Inferior parietal cortex (tissue), 1 donor: ENCODE measurements at regions not wholly inside any gene's neighbourhood (a gene's known extent, or its start where the extent isn't known, plus 50 kb on each side); places are given as distances from the start of the nearest gene placed in this dataset.
"Not testable (repeated sequence)": the region's sequence is repeated elsewhere in the genome, so short reads cannot be mapped to it uniquely, and the experiment has no call there.

Experiments used
- DNase-seq: peaks from one replicate; pipeline ENCODE4 v3.0.0-alpha.2; 2016; ENCODE audit errors: extremely low spot score

DNA sequence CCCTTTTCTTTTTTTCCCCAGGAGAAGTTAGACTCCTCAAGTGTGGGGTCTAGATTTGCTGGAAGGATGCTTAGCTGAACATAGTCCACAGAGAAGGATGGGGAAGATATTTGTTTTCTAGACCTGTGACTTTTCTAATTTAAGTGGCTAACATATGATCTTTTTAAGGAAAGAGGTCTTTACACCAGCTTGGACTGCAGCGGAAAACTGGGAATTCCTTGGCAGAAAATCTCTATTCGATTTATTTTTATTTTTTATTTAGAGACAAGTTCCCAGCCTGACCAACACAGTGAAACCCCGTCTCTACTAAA is 148.4 kb downstream of the MYCN start:
- DNase-seq = no peak

DNA sequence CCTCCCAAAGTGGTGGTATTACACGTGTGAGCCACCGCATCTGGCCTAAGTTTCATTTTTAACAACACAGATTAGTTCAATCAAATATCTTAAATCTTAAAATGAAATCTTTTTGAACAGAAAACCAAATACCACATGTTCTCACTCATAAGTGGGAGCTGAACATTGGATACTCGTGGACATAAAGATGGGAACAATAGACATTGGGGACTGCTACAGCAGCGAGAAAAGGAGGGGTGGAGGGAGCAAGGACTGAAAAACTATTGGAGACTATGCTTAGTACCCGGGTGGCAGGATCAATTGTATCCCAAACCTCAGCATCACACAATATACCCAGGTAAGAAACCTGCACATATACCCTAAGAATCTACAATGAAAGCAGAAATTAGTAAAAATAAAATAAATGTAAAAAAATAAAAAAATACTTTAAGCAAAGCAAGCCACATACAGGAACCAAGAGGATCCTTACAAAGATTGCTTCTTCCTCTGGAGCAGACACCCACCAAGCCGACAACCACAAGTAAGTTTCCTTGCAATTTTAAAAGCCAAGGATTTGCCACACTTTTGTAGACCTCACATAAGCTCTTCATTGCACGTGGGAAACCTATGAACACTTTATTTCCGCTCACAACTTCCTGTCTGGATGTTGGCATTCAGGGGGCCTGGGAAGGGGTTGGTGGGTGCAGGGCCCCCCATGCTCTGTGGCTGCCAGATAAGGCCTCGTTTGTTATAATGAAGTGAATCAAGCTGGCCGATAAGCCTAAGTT is 147.9 kb downstream of the MYCN start:
- no peak for DNase-seq

DNA sequence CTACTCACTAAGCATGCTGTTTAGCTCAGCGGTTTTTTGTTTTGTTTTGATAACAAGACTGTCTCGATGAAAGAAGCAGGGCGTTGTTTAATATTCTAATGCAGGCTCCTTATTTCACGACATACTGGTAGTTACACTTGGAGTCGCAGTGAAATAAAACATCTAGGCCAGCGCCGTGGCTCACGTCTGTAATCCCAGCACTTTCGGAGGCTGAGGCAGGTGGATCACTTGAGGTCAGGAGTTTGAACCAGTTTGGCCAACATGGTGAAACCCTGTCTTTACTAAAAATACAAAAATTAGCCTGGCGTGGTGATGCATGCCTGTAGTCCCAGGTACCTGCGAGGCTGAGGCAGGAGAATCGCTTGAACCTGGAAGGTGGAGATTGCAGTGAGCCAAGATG is 145.8 kb downstream of the MYCN start:
- not testable (repeated sequence) for DNase-seq

DNA sequence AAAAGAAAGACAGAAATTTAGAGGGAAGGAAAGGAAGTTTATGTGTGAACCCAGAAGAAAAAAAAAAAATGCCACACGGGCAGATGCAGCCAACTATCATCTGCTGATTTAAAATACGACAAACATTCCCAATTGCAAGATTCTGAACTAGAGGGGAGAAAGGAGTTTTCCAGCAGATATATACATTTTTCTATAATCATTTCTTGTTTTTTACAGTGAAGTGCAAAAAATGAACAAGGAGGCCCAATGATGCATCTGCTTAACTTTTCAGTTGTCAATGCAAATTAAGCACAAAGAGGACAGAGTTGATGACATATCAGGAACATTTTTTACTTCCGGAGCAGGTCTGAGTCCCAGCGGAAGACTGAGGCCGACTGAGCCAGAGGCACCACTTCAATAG is 144.7 kb downstream of the MYCN start:
- DNase-seq = no peak

DNA sequence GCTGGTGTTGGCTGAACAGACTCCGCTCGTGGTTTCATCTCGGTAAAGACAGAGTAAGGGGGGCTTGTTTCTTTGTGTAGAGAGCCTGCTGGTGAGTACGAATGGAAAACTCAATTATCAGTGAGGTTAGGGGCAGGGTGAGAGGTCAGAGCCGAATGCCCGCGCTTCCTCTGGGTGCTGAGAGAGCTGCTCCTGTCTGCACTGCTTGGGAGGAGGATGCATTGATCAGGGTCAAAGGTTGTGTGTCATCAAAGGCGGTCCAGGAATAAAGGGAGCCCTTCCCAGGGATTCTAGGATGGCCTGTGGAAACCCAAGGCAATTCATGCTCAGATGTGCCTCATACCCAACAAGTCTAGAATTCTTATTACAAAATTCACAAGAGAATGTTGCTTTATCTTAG is 143.9 kb downstream of the MYCN start:
- no peak for DNase-seq

DNA sequence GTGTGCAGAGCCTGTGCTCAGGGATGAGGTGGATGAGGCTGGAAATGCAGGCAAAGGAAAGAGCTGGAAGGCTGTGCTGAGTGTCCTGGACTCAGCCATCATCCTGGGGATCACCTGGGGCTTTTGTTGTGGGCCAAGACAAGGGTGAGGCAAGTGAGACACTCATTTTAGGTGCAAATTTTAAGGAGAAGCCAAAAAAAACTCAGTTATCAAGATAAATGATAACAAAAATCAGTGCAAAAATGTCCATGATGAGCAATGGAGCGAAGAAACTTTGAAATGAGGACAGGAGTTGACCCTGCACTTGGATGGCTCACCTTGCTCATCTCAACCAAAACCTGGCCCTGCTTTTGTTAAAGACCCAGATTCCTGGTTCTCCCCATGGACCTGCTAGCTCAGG is 141.9 kb downstream of the MYCN start:
- no peak for DNase-seq

DNA sequence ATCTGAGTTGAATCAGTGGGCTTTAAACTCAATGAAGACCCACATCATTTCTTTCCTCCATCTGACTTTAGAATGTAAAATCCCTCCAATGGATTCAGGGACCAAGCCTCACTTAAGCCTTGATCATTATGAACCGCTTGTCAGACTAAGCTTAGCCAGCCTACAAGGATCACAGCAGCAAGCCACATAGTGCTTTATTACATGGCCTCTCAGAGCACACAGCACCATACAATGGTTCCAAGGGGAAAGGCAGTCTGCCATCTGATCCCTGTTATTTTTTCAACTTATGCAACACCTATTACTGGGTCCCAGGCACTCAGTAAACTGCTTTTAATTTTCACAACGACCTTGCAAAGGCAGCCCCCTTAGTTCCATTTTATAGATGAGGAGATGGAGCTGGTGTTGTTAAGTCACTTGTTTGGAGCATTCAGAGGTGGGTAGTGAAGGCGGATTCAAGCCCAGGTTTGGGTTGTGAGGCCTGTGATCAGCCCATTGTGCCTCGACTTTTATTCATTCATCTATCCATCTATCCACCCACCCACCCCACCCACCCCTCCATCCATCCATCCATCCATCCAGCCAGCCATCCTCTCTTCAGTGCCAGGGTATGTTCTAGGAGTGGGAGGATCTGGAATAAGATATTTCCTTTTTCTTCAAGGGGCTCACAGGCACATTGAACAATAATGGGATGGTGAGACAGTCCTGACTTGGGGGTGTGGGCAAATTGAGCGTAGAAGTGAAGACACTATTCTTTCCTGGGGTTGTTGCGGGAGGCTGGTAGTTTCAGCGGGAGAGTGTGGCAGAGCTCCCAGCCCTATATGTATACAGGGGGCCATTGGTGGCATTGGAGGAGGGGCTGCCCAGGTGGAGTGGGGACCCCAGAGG is 141.2 kb downstream of the MYCN start:
- DNase-seq = peak; percentile 24

DNA sequence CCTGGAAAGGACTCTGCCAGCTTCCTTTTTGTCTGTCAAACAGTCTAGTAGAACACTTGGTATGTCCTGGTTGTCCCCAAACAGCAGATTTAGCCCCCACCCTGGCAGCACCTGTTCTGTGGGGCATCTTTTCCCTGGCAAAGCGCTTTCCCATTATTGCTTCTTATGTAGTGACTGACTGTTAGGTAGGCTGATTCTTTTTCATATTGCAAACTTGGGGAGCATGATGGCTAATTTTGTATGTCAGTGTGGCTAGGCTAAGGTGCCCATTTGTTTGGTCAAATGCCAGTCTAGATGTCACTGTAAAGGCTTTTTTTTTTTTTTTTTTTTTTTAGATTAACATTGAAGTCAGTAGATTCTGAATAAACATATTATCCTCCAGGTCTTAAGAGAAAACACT is 140.2 kb downstream of the MYCN start:
- DNase-seq = no peak

DNA sequence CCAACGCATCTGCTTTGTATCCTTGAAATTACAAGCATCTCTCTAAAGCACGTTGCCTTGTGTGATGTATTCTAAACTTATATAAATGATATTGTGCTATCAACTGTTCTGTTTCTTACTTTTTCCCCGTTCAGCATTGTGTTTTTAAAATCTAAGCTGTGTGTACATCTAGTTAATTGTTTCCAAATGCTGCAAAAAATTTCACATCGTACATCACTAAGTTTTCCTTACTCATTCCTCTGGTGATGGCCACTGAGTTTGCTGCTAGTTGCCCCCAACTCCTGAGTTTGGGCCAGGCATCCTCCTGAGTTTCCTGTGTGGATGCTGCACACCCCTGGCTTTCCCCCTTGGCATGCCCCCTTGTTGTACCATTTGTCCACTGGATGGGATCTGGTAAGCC is 139.7 kb downstream of the MYCN start:
- no peak for DNase-seq

DNA sequence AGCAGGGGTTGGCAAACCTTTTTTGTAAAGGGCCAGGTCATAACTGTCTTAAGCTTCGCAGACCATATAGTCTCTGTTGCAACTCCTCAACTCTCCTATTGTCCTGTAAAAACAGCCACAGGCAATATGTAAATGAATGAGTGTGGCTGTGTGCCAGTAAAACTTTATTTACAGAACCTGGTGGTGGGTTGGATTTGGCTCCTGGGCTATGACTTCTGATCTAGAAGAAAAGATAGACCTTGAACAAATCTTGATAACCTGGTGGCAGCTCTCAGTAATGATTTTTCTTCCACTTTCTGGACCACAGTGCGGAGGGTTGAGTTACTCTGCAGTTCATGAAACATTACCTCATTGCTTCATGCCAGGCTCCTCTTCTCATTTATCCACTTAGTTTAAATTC is 139.3 kb downstream of the MYCN start:
- DNase-seq = no peak

DNA sequence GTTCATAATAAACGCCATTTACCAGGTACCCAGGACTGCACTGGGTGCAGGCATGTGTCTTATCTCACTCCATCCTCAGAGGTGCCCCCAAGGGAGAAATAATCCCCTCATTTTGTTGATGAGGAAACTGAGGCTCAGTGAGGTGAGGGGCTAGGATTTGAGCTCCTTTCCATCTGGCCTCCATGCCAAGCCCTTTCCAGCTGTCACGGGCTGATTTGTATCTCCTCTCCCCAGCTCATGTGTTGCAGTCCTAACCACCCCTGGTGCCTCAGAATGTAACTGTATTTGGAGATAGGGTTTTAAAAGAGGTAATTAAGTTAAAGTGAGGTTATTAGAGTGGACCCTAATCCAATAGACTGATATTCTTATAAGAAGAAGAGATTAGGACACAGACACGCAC is 137.3 kb downstream of the MYCN start:
- DNase-seq = no peak

DNA sequence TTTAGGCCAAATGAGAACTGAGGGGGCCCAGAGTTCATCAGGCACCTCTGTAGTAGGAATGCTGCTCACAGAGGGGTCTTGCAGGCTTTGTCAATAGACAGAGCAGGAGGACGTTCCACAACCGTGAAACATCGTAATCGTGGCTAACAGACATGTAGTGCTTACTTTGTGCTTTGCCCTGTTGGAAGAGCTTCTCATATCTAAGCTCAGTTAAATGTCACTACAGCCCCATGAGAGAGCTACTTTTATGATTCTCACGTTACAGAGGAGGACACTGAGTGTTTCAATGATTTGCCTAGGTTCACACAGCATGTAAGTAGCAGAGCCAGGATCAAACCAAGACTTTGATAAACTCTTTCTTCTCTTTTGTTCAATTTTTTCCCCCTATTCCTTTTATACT is 136.6 kb downstream of the MYCN start:
- DNase-seq = no peak

DNA sequence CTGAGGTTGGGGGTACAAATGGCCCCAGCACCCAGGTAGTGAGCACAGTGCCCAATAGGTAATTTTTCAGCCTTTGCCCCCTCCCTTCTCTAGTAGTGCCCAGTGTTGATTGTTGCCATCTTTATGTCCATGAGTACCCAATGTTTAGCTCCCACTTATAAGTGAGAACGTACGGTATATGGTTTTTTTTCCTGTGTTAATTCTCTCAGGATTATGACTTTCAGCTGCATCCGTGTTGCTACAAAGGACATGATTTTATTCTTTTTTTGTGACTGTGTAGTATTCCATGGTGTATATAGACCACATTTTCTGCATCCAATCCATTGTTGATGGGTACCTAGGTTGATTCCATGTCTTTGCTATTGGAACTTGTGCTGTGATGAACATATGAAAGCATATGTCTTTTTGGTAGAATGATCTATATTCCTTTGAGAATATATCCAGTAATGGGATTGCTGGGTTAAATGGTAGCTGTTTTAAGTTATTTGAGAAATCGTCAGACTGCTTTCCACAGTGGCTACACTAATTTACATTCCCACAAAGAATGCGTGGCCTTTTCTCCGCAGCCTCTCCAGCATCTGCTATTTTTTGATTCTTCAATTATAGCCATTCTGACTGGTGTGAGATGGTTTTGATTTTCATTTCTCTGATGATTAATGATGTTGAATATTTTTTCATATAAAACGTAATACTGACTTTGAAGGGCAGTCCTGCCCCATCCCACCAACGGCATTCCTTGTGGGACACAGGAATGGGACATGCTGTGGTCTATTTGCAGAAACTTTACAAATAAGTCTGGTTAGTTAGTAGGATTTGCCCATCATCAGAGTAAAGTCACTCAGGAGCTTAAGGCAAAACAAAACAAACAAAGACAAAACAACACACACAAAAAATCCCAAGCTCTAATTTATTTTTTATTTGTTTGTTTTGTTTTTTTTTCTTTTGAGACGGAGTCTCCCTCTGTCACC is 135.0 kb downstream of the MYCN start:
- no peak for DNase-seq

DNA sequence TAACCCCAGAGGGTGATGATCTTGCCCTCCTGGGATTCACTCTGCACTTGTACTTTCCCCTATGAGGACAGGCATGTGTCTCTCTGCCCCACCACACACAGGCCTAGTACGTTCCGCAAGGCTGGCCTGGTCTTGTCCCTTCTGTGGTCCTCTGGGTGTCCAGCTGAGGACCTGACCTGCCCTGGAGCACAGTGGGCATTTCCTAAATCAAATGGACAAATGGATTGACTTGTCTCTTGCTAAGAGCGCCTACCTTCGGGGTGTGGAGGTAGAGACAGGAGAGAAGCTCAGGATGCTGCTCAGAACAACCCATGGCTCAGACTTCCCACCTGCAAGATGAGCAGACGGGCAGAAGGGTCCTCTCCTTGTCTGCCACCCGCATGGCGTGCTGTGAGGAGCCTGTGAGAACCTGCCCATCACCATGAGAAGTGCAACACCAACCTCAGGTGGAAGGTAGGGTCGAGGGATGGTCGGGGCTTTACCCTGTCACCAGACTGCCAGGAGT is 133.6 kb downstream of the MYCN start:
- DNase-seq = no peak

DNA sequence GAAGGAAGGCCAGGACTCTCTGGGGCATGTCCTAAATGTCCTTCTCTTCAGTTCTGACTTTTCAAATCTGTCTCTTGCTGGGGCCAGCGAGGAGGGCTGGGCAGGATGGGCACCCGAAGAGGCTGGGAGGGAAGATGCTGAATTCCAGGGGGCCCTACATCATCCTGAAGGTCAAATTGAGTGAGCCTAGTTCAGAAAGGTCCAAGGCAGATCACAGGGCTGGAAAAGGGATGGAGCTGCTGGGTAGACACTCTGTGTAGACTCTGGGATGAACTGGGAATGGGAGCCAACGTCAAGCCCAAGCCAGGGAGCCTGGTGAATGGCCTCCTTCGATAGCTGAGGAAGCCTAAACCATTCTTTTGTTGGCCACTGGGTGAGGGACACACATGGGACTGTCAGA is 133.1 kb downstream of the MYCN start:
- no peak for DNase-seq

DNA sequence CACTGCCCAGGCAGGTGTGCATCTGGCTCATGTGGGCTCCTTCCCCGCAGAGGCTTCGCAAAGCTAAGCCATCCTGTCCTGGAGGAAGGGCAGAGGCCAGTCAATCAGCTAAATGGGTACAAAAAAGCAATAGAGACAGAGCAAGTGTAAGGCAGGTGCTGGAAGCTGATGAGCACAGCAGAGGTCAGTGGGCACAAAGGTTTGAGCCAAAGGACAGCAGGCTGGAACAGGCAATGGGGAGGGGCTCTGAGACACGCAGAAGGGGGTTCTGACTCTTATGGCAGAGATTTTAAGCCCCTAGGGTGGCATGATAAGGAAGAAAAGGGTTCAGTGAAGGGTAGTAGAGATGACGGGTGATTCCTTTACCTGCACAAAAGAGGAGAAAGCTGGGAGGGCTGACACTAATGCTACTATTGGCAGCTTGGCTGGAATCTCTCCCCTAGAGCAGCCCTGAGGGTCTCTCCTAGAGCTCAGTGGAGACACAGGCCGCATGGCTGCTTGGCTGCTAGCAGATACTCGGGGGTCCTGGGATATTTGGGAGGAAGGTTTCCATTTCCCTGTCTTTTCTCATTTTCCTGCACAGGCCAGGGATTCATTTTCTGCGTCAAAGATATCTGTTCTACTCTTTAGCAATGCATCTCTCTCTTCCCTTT is 132.4 kb downstream of the MYCN start:
- DNase-seq = no peak

DNA sequence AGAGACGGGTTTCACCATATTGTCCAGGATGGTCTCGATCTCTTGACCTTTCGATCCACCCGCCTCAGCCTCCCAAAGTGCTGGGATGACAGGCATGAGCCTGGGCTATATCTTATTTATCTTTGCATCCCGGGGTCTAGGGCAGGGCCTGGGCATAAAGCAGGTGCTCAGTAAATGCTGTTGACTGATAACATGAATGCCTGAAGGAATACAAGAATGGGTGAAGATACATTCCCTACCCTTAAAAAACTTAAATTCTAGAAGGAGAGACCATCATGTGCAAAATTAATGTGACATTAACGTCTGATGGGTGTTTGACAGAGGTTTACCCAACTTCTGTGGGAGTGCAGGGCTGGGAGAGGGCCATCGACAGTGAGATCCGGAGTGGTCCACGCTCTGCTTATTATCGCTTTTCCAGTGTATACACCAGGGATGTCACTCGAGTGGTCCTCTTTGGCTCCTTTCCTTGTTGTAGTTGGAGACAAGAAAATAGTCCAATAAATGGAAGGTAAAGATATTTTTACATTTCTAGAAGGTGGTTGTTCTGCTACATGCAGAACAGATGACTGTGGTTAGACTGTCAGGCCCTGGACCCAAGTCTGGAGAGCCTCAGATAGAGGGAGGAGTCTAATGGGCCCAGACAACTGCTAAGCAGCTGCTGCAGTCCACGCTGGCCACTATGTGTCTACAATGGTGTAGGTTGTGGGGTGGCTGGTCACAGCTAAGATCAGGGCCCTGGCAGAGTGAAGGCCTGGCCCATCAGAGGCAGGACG is 131.7 kb downstream of the MYCN start:
- no peak for DNase-seq

DNA sequence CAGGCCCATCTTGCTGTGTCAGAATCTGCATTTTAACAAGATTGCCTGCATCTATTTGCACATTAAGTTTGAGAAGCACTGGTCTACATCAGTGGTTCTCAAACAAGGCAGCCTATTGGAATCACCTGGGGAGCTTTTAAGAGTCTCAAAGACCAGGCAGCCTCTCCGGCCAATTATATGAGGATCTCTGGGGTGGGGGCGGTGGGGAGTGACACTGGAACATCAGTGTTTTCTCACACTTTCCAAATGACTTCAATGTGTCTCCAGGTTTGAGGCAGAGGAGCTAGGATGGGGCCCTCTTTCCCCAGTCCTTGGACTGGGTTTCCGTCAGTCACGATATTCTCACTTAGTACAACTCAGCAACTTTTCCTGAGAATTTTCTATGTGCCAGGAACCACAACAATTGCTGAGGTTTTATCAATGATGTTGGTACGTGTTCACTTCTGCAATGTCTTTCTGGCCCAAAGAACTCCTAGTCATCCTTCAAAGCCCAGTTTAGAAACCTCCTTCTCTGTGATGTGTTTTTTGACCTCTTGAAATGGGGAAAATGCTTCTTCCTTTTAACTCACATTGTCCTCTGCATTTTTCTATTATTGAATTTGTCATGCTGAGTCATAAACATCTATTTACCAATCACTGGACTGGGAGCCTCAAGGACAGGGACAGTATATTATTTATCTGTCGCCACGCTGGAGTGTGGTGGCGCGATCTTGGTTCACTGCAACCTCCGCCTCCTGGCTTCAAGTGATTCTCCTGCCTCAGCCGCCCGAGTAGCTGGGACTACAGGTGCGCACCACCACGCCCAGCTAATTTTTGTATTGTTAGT is 130.9 kb downstream of the MYCN start:
- DNase-seq = no peak

DNA sequence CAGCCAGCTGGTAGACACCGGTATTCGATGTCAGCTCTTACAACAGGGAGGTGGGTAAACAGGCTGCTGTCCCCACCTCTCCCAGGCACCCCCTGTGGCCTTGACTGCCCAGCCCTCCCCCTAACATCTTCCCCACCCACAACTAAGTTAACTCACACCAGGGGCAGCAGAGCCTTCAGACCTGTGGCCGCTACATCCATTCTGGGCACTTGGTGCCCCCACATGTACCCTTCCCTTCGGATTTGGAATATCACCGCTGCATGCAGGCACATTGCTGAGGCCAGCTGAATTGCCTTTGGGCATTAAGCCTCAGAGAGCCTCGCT is 130.3 kb downstream of the MYCN start:
- DNase-seq = no peak
